ENCODE measurements at regions not wholly inside any gene's neighbourhood (a gene's known extent, or its start where the extent isn't known, plus 50 kb on each side); places are given as distances from the start of the nearest gene placed in this dataset.

- Histone ChIP-seq H3K9me3 (ENCODE audit: control insufficient read depth, insufficient read depth, low read length) (no peaks in the 10 kb centered on the region), H3K36me3 (ENCODE audit: control insufficient read depth, insufficient read depth, low read length) (no peaks in the 10 kb centered on the region), H2BK15ac (ENCODE audit: low read depth, low read length) (no peak overlapping the region), H4K91ac (ENCODE audit: insufficient read depth, low read depth, low read length) (no peak overlapping the region), H3K9ac (ENCODE audit: low read depth, low read length) (no peak overlapping the region), H3K27ac (ENCODE audit: insufficient read depth, low read length) (no peak overlapping the region), H3K79me1 (ENCODE audit: low read depth in 1 of 2, low read length in 2 of 2) (no peaks in the 10 kb centered on the region), H2BK120ac (ENCODE audit: low read depth, low read length) (no peak overlapping the region), H3K23ac (ENCODE audit: low read depth, low read length) (no peak overlapping the region), H3K4me1 (ENCODE audit: control insufficient read depth, insufficient read depth, low read length) (peaks cover 1% of the 10 kb centered on the region; the same call in 1 of the 2 replicates), H2AK5ac (ENCODE audit: low read depth, low read length) (no peak overlapping the region), H4K8ac (ENCODE audit: low read depth in 2 of 2, low read length in 2 of 2) (no peak overlapping the region), H2BK5ac (ENCODE audit: low read depth, low read length, poor library complexity, severe bottlenecking) (no peak overlapping the region), H4K5ac (ENCODE audit: low read depth, low read length) (no peak overlapping the region), H3K4me3 (ENCODE audit: insufficient read depth, low read depth, low read length) (no peak overlapping the region), H3K4me2 (ENCODE audit: low read depth, low read length) (no peak overlapping the region), H3K27me3 (ENCODE audit: control insufficient read depth, insufficient read depth, low read length) (no peaks in the 10 kb centered on the region), H2BK20ac (ENCODE audit: low read depth, low read length) (no peak overlapping the region), H3K14ac (replicated peaks; ENCODE audit: low read depth, low read length) (no peak overlapping the region), H3K4ac (ENCODE audit: low read depth, low read length) (no peak overlapping the region), H2AFZ (replicated peaks; ENCODE audit: low read length, poor library complexity) (no peak overlapping the region), H3K9me1 (ENCODE audit: insufficient read depth, low read length) (no peaks in the 10 kb centered on the region), H4K20me1 (ENCODE audit: insufficient read depth, low read length) (no peaks in the 10 kb centered on the region), H2AK9ac (replicated peaks; ENCODE audit: low read depth, low read length, poor library complexity) (no peak overlapping the region), H3K56ac (ENCODE audit: extremely low read depth, insufficient read depth, low read length) (no peak overlapping the region), H3K18ac (ENCODE audit: low read depth, low read length) (no peak overlapping the region)
- ChIA-PET POLR2A (ENCODE audit: unreplicated experiment) (no interaction called here), CTCF (no interaction called here)
- no CpG with 5 or more reads among the region's 2 CpGs for WGBS, 2 experiments (ENCODE audit: extremely low coverage in 2 of 2, insufficient read length in 1 of 2)
- intact Hi-C loops (cut with micrococcal nuclease) (no loop called here), in situ Hi-C loops (cut with MboI; ENCODE audit: low sequenced_read_pairs) (no loop called here), dilution Hi-C loops (cut with HindIII; ENCODE audit: low sequenced_read_pairs, unreplicated experiment) (no loop called here)
- TF ChIP-seq NFE2L2 (IDR thresholded peaks at IDR 0.05; ENCODE audit: low read depth, low read length) (no peak), MXI1 (IDR thresholded peaks at IDR 0.05; ENCODE audit: borderline replicate concordance, low read depth, low read length) (no peak)
- BruUV-seq (replicated peaks), result no TSS peak
- ATAC-seq (ENCODE audit: low read depth), result no peak
- no peak for DNase-seq
Measured at GRCh38 chr15:35720984-35721383, 175.0 kb upstream of the DPH6 start.

Data from IMR-90 (cell line).